ENCODE measurements at regions not wholly inside any gene's neighbourhood (a gene's known extent, or its start where the extent isn't known, plus 50 kb on each side); places are given as distances from the start of the nearest gene placed in this dataset.

- Histone ChIP-seq H4K20me1 (ENCODE audit: insufficient read depth, low read length) (no peaks in the 10 kb centered on the region), H3K27me3 (ENCODE audit: insufficient read depth, low read length) (no peaks in the 10 kb centered on the region), H2AFZ (ENCODE audit: low read length) (no peak overlapping the region), H3F3A (ENCODE audit: insufficient read depth, low read length) (no peaks in the 10 kb centered on the region), H3K9ac (ENCODE audit: low read length) (no peak overlapping the region), H3K4me1 (ENCODE audit: insufficient read depth, low read length, severe bottlenecking) (no peaks in the 10 kb centered on the region), H3K27ac (ENCODE audit: low read depth, low read length, poor library complexity, severe bottlenecking) (no peak overlapping the region), H3K36me3 (ENCODE audit: insufficient read depth, low read length) (no peaks in the 10 kb centered on the region), H3K79me2 (ENCODE audit: insufficient read depth, low read length) (no peaks in the 10 kb centered on the region), H3K9me3 (ENCODE audit: low read length) (no peaks in the 10 kb centered on the region), H3K9me2 (ENCODE audit: low read depth, low read length) (no peaks in the 10 kb centered on the region), H3K4me3 (ENCODE audit: low read depth, low read length, poor library complexity, severe bottlenecking) (no peak overlapping the region), H3K4me2 (ENCODE audit: low read length) (no peak overlapping the region)
- TF ChIP-seq EZH2 (IDR thresholded peaks at IDR 0.05; ENCODE audit: borderline replicate concordance, low read length): no peak
Observed at GRCh38 chr1:178024504-178024903, 54.6 kb upstream of the SEC16B start.

GRCh38 chr1:178025613-178026356 lies 55.9 kb upstream of the SEC16B start:
- Histone ChIP-seq H3F3A (ENCODE audit: insufficient read depth, low read length) (no peaks in the 10 kb centered on the region), H3K4me3 (ENCODE audit: low read depth, low read length, poor library complexity, severe bottlenecking) (no peak overlapping the region), H2AFZ (ENCODE audit: low read length) (no peak overlapping the region), H3K27ac (ENCODE audit: low read depth, low read length, poor library complexity, severe bottlenecking) (no peak overlapping the region), H3K9me3 (ENCODE audit: low read length) (no peaks in the 10 kb centered on the region), H3K4me2 (ENCODE audit: low read length) (no peak overlapping the region), H3K9ac (ENCODE audit: low read length) (no peak overlapping the region), H3K9me2 (ENCODE audit: low read depth, low read length) (no peaks in the 10 kb centered on the region), H3K36me3 (ENCODE audit: insufficient read depth, low read length) (no peaks in the 10 kb centered on the region), H3K79me2 (ENCODE audit: insufficient read depth, low read length) (no peaks in the 10 kb centered on the region), H3K4me1 (ENCODE audit: insufficient read depth, low read length, severe bottlenecking) (no peaks in the 10 kb centered on the region), H4K20me1 (ENCODE audit: insufficient read depth, low read length) (no peaks in the 10 kb centered on the region), H3K27me3 (ENCODE audit: insufficient read depth, low read length) (no peaks in the 10 kb centered on the region)
- TF ChIP-seq CTCF (IDR thresholded peaks at IDR 0.05; ENCODE audit: low read length) (no peak), EZH2 (IDR thresholded peaks at IDR 0.05; ENCODE audit: borderline replicate concordance, low read length) (no peak)

GRCh38 chr1:178028841-178029481 lies 59.1 kb upstream of the SEC16B start:
- H3K27me3 ChIP-seq (ENCODE audit: insufficient read depth, low read length): no peaks in the 10 kb centered on the region
- no peaks in the 10 kb centered on the region for H3K4me1 ChIP-seq (ENCODE audit: insufficient read depth, low read length, severe bottlenecking)
- no peak overlapping the region for H3K9ac ChIP-seq (ENCODE audit: low read length)
- no peak overlapping the region for H2AFZ ChIP-seq (ENCODE audit: low read length)
- no peaks in the 10 kb centered on the region for H3K36me3 ChIP-seq (ENCODE audit: insufficient read depth, low read length)
- H3K79me2 ChIP-seq (ENCODE audit: insufficient read depth, low read length): no peaks in the 10 kb centered on the region
- no peaks in the 10 kb centered on the region for H3K9me2 ChIP-seq (ENCODE audit: low read depth, low read length)
- TF ChIP-seq CTCF (IDR thresholded peaks at IDR 0.05; ENCODE audit: low read length) (no peak), EZH2 (IDR thresholded peaks at IDR 0.05; ENCODE audit: borderline replicate concordance, low read length) (no peak)
- no peak overlapping the region for H3K4me3 ChIP-seq (ENCODE audit: low read depth, low read length, poor library complexity, severe bottlenecking)
- H4K20me1 ChIP-seq (ENCODE audit: insufficient read depth, low read length): no peaks in the 10 kb centered on the region
- H3K9me3 ChIP-seq (ENCODE audit: low read length): no peaks in the 10 kb centered on the region
- no peaks in the 10 kb centered on the region for H3F3A ChIP-seq (ENCODE audit: insufficient read depth, low read length)
- no peak overlapping the region for H3K27ac ChIP-seq (ENCODE audit: low read depth, low read length, poor library complexity, severe bottlenecking)
- no peak overlapping the region for H3K4me2 ChIP-seq (ENCODE audit: low read length)

Data from OCI-LY1 (cell line).